WERI-Rb-1 (cell line): ENCODE measurements at regions not wholly inside any gene's neighbourhood (a gene's known extent, or its start where the extent isn't known, plus 50 kb on each side); places are given as distances from the start of the nearest gene placed in this dataset.
A peak's percentile ranks its signal among the peaks of the same experiment; 100 is the strongest.

Experiments
- DNase-seq: peaks from one replicate; pipeline ENCODE4 v3.0.0-alpha.2; 2020
- H3K27ac ChIP-seq: fragments of 250-450 bp; sonication (Bioruptor Pico); 2 replicates; pipeline ENCODE4 v1.5.1; 2020; ENCODE audit warnings: mild to moderate bottlenecking, moderate library complexity
- H3K27me3 ChIP-seq: fragments of 250-450 bp; sonication (Bioruptor Pico); 2 replicates; pipeline ENCODE4 v1.5.1; 2021; ENCODE audit warnings: mild to moderate bottlenecking, low read depth, moderate library complexity; ENCODE audit not compliant: insufficient read depth, severe bottlenecking
- H3K36me3 ChIP-seq: fragments of 250-450 bp; sonication (Bioruptor Pico); 2 replicates; pipeline ENCODE4 v1.5.1; 2020; ENCODE audit warnings: mild to moderate bottlenecking, moderate library complexity
- H3K4me3 ChIP-seq: 2 replicates; pipeline ENCODE4 v1.5.1; 2011; ENCODE audit warnings: low read depth, mild to moderate bottlenecking, control low read depth, low read length
- H3K9me3 ChIP-seq: fragments of 250-450 bp; sonication (Bioruptor Pico); 2 replicates; pipeline ENCODE4 v1.5.1; 2021; ENCODE audit warnings: mild to moderate bottlenecking, moderate library complexity; ENCODE audit not compliant: severe bottlenecking
- TF ChIP-seq, protein P1 (sequence below): IDR thresholded peaks from 2 replicates; pipeline ENCODE4 v1.5.1; 2011; ENCODE audit warnings: low read depth, mild to moderate bottlenecking, control low read depth, inconsistent platforms, low read length

DNA sequence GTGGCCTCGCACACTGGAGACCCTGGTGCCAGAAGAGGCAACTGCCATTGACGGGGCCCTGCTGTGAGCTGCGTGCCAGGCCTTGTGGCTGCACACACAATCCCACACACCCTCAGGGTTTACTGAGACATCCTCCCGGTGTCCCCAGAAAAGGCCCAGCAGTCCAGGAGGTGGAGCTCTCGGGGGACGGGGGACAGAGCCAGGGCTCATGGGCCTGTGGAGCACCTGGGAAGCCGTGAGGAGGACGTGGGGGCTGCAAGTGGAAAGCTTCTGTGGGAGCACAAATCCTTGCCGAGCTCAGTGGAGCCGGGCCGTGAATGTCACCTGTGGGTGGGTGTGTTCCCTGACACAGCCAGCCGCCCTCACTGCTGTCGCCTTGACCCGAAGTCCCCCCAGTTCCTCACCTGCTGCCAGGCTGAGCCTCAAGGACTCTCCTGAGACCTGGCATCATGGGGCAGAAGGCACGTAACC, 609.7 kb downstream of the TBC1D22A start:
- TF ChIP-seq, protein P1, sequence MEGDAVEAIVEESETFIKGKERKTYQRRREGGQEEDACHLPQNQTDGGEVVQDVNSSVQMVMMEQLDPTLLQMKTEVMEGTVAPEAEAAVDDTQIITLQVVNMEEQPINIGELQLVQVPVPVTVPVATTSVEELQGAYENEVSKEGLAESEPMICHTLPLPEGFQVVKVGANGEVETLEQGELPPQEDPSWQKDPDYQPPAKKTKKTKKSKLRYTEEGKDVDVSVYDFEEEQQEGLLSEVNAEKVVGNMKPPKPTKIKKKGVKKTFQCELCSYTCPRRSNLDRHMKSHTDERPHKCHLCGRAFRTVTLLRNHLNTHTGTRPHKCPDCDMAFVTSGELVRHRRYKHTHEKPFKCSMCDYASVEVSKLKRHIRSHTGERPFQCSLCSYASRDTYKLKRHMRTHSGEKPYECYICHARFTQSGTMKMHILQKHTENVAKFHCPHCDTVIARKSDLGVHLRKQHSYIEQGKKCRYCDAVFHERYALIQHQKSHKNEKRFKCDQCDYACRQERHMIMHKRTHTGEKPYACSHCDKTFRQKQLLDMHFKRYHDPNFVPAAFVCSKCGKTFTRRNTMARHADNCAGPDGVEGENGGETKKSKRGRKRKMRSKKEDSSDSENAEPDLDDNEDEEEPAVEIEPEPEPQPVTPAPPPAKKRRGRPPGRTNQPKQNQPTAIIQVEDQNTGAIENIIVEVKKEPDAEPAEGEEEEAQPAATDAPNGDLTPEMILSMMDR, result no peak

GRCh38 chr22:47371263-47372090, 609.0 kb downstream of the TBC1D22A start:
- H3K27me3 ChIP-seq, result no peaks in the 10 kb centered on the region
- DNase-seq, result peak; percentile 3
- H3K9me3 ChIP-seq, result no peaks in the 10 kb centered on the region
- H3K4me3 ChIP-seq, result no peak overlapping the region
- TF ChIP-seq, protein P1, result no peak
- no peaks in the 10 kb centered on the region for H3K36me3 ChIP-seq
- no peak overlapping the region for H3K27ac ChIP-seq

More for the DNA sequence above, 609.7 kb downstream of the TBC1D22A start:
- Histone ChIP-seq H3K9me3 (no peaks in the 10 kb centered on the region), H3K27me3 (no peaks in the 10 kb centered on the region), H3K27ac (no peak overlapping the region), H3K36me3 (no peaks in the 10 kb centered on the region), H3K4me3 (no peak overlapping the region)
- peak; percentile 5 for DNase-seq

GRCh38 chr22:47370448-47371262, 608.2 kb downstream of the TBC1D22A start:
- Histone ChIP-seq H3K27ac (no peak overlapping the region), H3K9me3 (no peaks in the 10 kb centered on the region), H3K36me3 (no peaks in the 10 kb centered on the region), H3K4me3 (no peak overlapping the region), H3K27me3 (no peaks in the 10 kb centered on the region)
- peak; percentile 8 for DNase-seq
- TF ChIP-seq, protein P1, result no peak

DNA sequence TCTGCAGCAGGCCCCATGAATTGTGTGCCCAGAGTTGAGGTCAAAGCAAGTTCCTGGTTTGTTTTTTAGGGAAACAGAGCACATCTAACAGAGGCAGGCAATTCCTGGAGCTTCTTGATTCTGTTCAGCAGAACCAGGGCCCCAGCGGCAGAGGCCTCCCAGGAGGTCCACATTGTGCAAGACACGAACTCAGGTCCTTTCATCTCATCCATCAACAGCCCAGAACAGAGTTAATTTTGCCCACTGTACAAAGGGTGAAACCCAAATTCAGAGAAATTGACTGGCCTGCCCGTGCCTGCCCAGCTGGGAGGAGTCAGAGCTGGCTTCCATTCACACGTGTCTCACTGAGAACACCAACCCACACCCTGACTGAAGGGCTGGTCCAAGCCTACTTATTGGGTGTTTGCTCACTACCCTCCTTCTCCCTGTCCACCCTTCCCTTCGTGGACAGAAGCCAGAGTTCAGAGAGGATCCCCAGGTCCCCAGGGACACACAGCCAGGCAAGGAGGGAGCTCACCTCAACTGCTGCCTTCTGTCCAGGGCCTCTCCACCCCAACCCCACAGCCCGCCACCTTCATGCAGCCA, 607.1 kb downstream of the TBC1D22A start:
- H3K27me3 ChIP-seq, result no peaks in the 10 kb centered on the region
- no peak overlapping the region for H3K27ac ChIP-seq
- DNase-seq, result peak; percentile 4
- no peaks in the 10 kb centered on the region for H3K9me3 ChIP-seq
- no peak overlapping the region for H3K4me3 ChIP-seq
- TF ChIP-seq, protein P1, result no peak
- no peaks in the 10 kb centered on the region for H3K36me3 ChIP-seq

DNA sequence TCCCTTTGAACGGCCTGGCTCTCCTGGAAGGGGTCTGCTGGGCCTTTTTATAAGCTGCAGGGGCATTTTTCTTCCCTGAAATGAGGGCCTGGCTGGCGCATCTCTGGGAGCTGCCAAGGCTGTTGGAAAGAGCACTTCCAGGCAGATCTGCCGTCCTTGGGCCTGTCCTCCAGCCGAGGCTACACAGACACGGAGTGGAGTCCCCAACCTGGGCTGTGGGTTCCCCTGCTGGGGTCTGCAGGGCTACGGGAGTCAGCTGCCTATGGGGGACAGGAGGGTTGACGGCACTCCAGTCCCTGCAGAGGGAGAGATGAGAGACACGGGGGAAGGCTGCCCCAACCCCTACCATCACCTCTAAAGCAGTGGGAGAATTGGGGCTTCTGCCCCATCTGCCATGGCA, 606.6 kb downstream of the TBC1D22A start:
- H3K27ac ChIP-seq, result no peak overlapping the region
- H3K4me3 ChIP-seq, result no peak overlapping the region
- TF ChIP-seq, protein P1, result no peak
- peak; percentile 2 for DNase-seq
- no peaks in the 10 kb centered on the region for H3K27me3 ChIP-seq
- H3K36me3 ChIP-seq, result no peaks in the 10 kb centered on the region
- H3K9me3 ChIP-seq, result no peaks in the 10 kb centered on the region
